Panc1 (cell line): ENCODE measurements at regions not wholly inside any gene's neighbourhood (a gene's known extent, or its start where the extent isn't known, plus 50 kb on each side); places are given as distances from the start of the nearest gene placed in this dataset.

Source experiments
- POLR2AphosphoS5 ChIP-seq: IDR thresholded peaks from 2 replicates; pipeline ENCODE4 v1.6.1; 2012; ENCODE audit warnings: mild to moderate bottlenecking, low read depth, low read length, moderate library complexity
- TF ChIP-seq, protein P1 (sequence below): fragments of 450-650 bp; IDR thresholded peaks from 2 replicates; pipeline ENCODE4 v1.5.1; 2017; ENCODE audit warnings: mild to moderate bottlenecking

DNA sequence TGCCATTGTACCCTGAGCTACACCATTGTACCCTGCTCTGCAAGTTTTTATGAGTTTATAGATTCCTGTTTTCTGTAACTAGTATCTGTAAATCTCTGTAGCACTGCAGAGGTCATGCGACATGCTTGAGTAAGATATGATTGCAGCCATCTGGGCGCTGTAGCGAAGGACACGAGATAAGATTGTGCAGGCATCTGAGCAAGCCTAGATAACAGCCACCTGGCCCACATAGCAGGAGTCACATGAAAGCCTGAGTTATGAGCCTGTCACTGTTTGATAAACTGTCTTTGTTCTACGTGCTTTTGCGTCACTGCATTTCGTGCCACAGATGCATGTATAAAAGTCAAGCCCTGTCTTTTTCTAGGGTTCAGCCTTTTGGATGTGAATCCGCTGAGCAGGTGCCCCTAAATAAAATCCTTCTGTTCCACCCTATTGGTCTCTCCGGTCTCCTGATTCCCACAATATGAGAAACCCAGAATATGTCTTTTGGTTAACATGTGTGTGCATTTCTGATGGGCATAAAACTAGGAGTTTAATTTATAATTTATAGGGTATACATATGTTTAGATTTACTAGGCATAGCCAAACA lies 327.6 kb upstream of the MAOA start:
- TF ChIP-seq, protein P1, sequence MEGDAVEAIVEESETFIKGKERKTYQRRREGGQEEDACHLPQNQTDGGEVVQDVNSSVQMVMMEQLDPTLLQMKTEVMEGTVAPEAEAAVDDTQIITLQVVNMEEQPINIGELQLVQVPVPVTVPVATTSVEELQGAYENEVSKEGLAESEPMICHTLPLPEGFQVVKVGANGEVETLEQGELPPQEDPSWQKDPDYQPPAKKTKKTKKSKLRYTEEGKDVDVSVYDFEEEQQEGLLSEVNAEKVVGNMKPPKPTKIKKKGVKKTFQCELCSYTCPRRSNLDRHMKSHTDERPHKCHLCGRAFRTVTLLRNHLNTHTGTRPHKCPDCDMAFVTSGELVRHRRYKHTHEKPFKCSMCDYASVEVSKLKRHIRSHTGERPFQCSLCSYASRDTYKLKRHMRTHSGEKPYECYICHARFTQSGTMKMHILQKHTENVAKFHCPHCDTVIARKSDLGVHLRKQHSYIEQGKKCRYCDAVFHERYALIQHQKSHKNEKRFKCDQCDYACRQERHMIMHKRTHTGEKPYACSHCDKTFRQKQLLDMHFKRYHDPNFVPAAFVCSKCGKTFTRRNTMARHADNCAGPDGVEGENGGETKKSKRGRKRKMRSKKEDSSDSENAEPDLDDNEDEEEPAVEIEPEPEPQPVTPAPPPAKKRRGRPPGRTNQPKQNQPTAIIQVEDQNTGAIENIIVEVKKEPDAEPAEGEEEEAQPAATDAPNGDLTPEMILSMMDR: no peak
- no peak for TF ChIP-seq POLR2AphosphoS5
